ENCODE measurements at regions not wholly inside any gene's neighbourhood (a gene's known extent, or its start where the extent isn't known, plus 50 kb on each side); places are given as distances from the start of the nearest gene placed in this dataset.

DNA sequence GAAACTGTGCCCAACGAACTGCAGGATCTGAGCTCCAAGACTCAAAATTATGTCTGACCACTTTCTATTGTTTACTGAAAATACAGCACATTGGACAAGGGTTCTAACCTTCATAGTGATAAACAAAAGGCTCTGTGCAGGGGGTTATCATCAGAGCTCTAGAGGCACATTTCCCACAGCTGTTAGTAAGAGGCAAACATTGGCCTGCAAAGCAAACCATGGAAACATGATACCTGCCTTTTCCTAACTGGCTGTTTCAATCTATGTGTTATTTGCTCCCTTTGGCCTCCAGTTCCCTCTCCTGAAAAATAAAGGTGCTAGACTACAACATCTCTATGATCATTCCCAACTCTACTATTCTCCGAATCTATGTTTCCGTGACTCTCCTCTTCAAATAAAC lies 159.7 kb upstream of the ARHGEF26 start:
- TF ChIP-seq, protein P1, sequence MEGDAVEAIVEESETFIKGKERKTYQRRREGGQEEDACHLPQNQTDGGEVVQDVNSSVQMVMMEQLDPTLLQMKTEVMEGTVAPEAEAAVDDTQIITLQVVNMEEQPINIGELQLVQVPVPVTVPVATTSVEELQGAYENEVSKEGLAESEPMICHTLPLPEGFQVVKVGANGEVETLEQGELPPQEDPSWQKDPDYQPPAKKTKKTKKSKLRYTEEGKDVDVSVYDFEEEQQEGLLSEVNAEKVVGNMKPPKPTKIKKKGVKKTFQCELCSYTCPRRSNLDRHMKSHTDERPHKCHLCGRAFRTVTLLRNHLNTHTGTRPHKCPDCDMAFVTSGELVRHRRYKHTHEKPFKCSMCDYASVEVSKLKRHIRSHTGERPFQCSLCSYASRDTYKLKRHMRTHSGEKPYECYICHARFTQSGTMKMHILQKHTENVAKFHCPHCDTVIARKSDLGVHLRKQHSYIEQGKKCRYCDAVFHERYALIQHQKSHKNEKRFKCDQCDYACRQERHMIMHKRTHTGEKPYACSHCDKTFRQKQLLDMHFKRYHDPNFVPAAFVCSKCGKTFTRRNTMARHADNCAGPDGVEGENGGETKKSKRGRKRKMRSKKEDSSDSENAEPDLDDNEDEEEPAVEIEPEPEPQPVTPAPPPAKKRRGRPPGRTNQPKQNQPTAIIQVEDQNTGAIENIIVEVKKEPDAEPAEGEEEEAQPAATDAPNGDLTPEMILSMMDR (IDR thresholded peaks at IDR 0.05; ENCODE audit: poor library complexity) = no peak
- TF ChIP-seq EZH2 (IDR thresholded peaks at IDR 0.05; ENCODE audit: borderline replicate concordance) (no peak), EZH2phosphoT487 (IDR thresholded peaks at IDR 0.05; ENCODE audit: low read depth, severe bottlenecking, unreplicated experiment) (no peak)
